Calu3 (cell line): ENCODE measurements at regions not wholly inside any gene's neighbourhood (a gene's known extent, or its start where the extent isn't known, plus 50 kb on each side); places are given as distances from the start of the nearest gene placed in this dataset.

Source experiments
- BruUV-seq: library from RNA; stranded (reverse); fragments of 400-500 nt; replicated peaks from 2 replicates; lab custom pipeline; 2021; lab: Mats Ljungman, UMichigan
- CTCF ChIA-PET: fragments of 300-600 bp; sonication (Branson Sonifier 250); formaldehyde crosslinking; loops from one replicate; lab custom pipeline; 2022; ENCODE audit warnings: antibody characterized with exemption; lab: Charles Lee
- DNase-seq: peaks from one replicate; pipeline ENCODE4 v3.0.0; 2022
- H3K27ac Mint-ChIP-seq: one replicate; pipeline ENCODE4 v1.8.0; 2022; ENCODE audit warnings: mixed read lengths; ENCODE audit not compliant: unreplicated experiment
- H3K27me3 Mint-ChIP-seq: one replicate; pipeline ENCODE4 v1.8.0; 2022; ENCODE audit warnings: mixed read lengths; ENCODE audit not compliant: unreplicated experiment
- H3K36me3 Mint-ChIP-seq: one replicate; pipeline ENCODE4 v1.8.0; 2022; ENCODE audit warnings: mild to moderate bottlenecking, moderate library complexity, mixed read lengths; ENCODE audit not compliant: insufficient read depth, unreplicated experiment
- H3K4me1 Mint-ChIP-seq: one replicate; pipeline ENCODE4 v1.8.0; 2022; ENCODE audit warnings: mild to moderate bottlenecking, low read depth, mixed read lengths; ENCODE audit not compliant: unreplicated experiment
- H3K4me3 Mint-ChIP-seq: one replicate; pipeline ENCODE4 v1.8.0; 2022; ENCODE audit warnings: mild to moderate bottlenecking, low read depth, moderate library complexity, mixed read lengths; ENCODE audit not compliant: unreplicated experiment
- H3K9me3 Mint-ChIP-seq: one replicate; pipeline ENCODE4 v1.8.0; 2022; ENCODE audit warnings: low read depth, mixed read lengths; ENCODE audit not compliant: unreplicated experiment
- CTCF ChIP-seq: fragments of 200-600 bp; IDR thresholded peaks from one replicate; pipeline ENCODE4 v1.8.0; 2022; ENCODE audit warnings: antibody characterized with exemption; ENCODE audit not compliant: unreplicated experiment
- intact Hi-C: fragments of 100-400 bp; cut with micrococcal nuclease; formaldehyde crosslinking; loops from one replicate; pipeline ENCODE4 v1.10.0; 2022; ENCODE audit not compliant: unreplicated experiment

DNA sequence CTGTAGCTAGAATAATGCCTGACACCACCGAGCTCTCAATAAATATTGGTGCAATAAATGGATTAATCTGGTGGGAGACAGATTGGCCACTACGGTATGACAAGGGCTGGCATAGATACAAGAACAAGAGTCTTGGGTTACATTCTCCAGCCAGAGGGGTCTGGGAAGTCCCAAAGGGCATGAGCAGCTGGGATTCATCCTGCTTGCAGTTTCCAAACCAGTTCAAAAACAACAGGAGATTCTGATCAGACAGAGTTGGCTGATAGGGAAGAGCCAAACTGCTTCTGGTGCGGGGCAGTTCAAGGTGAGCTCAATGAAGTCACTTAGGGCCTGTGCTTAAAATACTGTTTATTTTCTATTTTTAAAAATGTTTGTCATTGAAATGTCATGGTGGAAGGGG lies 266.9 kb downstream of the TNS1 start:
- H3K36me3 Mint-ChIP-seq, result no peaks in the 10 kb centered on the region
- no TSS peak for BruUV-seq
- CTCF ChIA-PET, result no interaction called here
- no peak for TF ChIP-seq CTCF
- H3K4me3 Mint-ChIP-seq, result no peak overlapping the region
- H3K9me3 Mint-ChIP-seq, result no peaks in the 10 kb centered on the region
- DNase-seq, result no peak
- peaks cover 67% of the 10 kb centered on the region for H3K27me3 Mint-ChIP-seq
- intact Hi-C loops, result no loop called here
- H3K4me1 Mint-ChIP-seq, result no peaks in the 10 kb centered on the region
- no peak overlapping the region for H3K27ac Mint-ChIP-seq

GRCh38 chr2:217735034-217735433 lies 267.8 kb downstream of the TNS1 start:
- no peak for DNase-seq
- BruUV-seq, result no TSS peak
- H3K27ac Mint-ChIP-seq, result no peak overlapping the region
- H3K9me3 Mint-ChIP-seq, result peaks cover 2% of the 10 kb centered on the region
- intact Hi-C loops, result no loop called here
- no peak for TF ChIP-seq CTCF
- H3K4me1 Mint-ChIP-seq, result no peaks in the 10 kb centered on the region
- H3K4me3 Mint-ChIP-seq, result no peak overlapping the region
- H3K36me3 Mint-ChIP-seq, result no peaks in the 10 kb centered on the region
- H3K27me3 Mint-ChIP-seq, result peaks cover 71% of the 10 kb centered on the region
- CTCF ChIA-PET, result no interaction called here

DNA sequence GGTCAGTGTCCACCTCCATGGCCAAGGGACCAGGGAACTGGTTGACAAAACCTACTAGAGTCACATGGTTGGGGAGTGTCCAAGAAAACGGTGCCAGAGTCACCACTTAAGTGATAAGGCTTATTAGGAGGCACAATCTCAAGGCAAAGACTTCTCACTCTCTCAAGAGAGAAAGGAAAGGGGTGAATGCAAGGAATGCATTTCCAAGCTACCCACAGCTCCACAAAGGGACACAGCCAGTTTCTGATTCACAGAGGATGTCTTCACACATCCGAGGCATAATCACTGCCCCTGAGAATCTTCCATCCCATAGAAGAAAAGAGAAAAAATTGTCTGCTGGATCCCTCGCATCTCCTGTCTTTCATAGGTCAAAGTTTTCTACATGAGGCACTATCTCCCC lies 269.3 kb downstream of the TNS1 start:
- no peak overlapping the region for H3K4me3 Mint-ChIP-seq
- peaks cover 58% of the 10 kb centered on the region for H3K27me3 Mint-ChIP-seq
- no peak for TF ChIP-seq CTCF
- H3K4me1 Mint-ChIP-seq, result no peaks in the 10 kb centered on the region
- intact Hi-C loops, result no loop called here
- H3K36me3 Mint-ChIP-seq, result no peaks in the 10 kb centered on the region
- H3K9me3 Mint-ChIP-seq, result peaks cover 2% of the 10 kb centered on the region
- BruUV-seq, result no TSS peak
- H3K27ac Mint-ChIP-seq, result no peak overlapping the region
- CTCF ChIA-PET, result no interaction called here
- DNase-seq, result no peak

- H3K9me3 Mint-ChIP-seq, result peaks cover 2% of the 10 kb centered on the region
- BruUV-seq, result no TSS peak
- H3K36me3 Mint-ChIP-seq, result no peaks in the 10 kb centered on the region
- CTCF ChIA-PET, result interaction anchor here (1.1 kb wide), 1 partner anchor 39 kb away, joined by 3 read pairs; no protein-coding TSS in a partner anchor
- peaks cover 58% of the 10 kb centered on the region for H3K27me3 Mint-ChIP-seq
- no peak for TF ChIP-seq CTCF
- H3K4me1 Mint-ChIP-seq, result no peaks in the 10 kb centered on the region
- no peak overlapping the region for H3K27ac Mint-ChIP-seq
- intact Hi-C loops, result no loop called here
- H3K4me3 Mint-ChIP-seq, result no peak overlapping the region
- no peak for DNase-seq
Measured at GRCh38 chr2:217732992-217733391, 269.8 kb downstream of the TNS1 start.
